ENCODE measurements at regions not wholly inside any gene's neighbourhood (a gene's known extent, or its start where the extent isn't known, plus 50 kb on each side); places are given as distances from the start of the nearest gene placed in this dataset.

DNA sequence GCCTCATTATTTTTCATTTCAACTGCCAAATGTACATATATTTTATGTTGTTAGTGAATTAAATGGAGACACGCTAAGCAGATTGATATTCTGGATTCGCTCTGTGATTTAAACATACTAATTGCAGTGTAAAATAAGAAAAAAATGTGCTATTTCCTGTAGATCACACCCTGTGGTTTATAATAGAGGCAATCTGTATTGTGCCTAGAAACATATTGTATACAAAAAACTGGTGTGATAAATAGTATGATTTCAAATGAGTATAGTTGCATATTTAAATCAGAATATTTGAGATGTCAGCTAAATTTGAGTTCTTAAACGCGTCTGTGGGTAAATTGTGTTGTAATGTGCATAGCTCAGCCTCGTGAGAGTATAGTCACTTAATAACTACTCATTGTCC lies 643.9 kb downstream of the TBC1D4 start:
- TF ChIP-seq POLR2AphosphoS5 (IDR thresholded peaks at IDR 0.05; ENCODE audit: low read depth, low read length) = no peak
- no peak for TF ChIP-seq POLR2A (IDR thresholded peaks at IDR 0.05; ENCODE audit: low read depth, low read length)
- no peak for TF ChIP-seq TAF1 (IDR thresholded peaks at IDR 0.05; ENCODE audit: borderline replicate concordance, low read depth, low read length)

Data from GM12892 (cell line).